GM19372 (cell line): ENCODE measurements at regions not wholly inside any gene's neighbourhood (a gene's known extent, or its start where the extent isn't known, plus 50 kb on each side); places are given as distances from the start of the nearest gene placed in this dataset.
"Not testable (repeated sequence)": the region's sequence is repeated elsewhere in the genome, so short reads cannot be mapped to it uniquely, and the experiment has no call there.

ENCODE experiments used
- ATAC-seq: cut with Tn5 transposase; IDR thresholded peaks from one replicate; pipeline ENCODE4 v1.9.1; 2021; ENCODE audit warnings: mild to moderate bottlenecking, low read depth, moderate library complexity; ENCODE audit not compliant: unreplicated experiment

GRCh38 chr3:6438031-6438430 is 422.9 kb upstream of the GRM7 start:
- ATAC-seq, result no peak

- ATAC-seq, result no peak
Measured at GRCh38 chr3:6439226-6439625, 421.7 kb upstream of the GRM7 start.

GRCh38 chr3:6439824-6440223 is 421.1 kb upstream of the GRM7 start:
- ATAC-seq, result no peak

GRCh38 chr3:6444888-6445658 is 415.8 kb upstream of the GRM7 start:
- ATAC-seq, result no peak

- no peak for ATAC-seq
Measured at GRCh38 chr3:6447166-6447801, 413.6 kb upstream of the GRM7 start.

GRCh38 chr3:6448011-6448410 is 412.9 kb upstream of the GRM7 start:
- ATAC-seq, result no peak

GRCh38 chr3:6449099-6449498 is 411.8 kb upstream of the GRM7 start:
- ATAC-seq, result no peak

- ATAC-seq, result no peak
Measured at GRCh38 chr3:6452974-6453373, 407.9 kb upstream of the GRM7 start.

GRCh38 chr3:6455031-6455430 is 405.9 kb upstream of the GRM7 start:
- ATAC-seq, result no peak

GRCh38 chr3:6467186-6467585 is 393.7 kb upstream of the GRM7 start:
- ATAC-seq, result no peak

- no peak for ATAC-seq
Measured at GRCh38 chr3:6468589-6468988, 392.3 kb upstream of the GRM7 start.

GRCh38 chr3:6471744-6472143 is 389.2 kb upstream of the GRM7 start:
- ATAC-seq, result no peak

GRCh38 chr3:6490487-6491327 is 370.2 kb upstream of the GRM7 start:
- ATAC-seq, result not testable (repeated sequence)

- no peak for ATAC-seq
Measured at GRCh38 chr3:6491768-6492167, 369.1 kb upstream of the GRM7 start.

- ATAC-seq, result no peak
Measured at GRCh38 chr3:6492306-6492705, 368.6 kb upstream of the GRM7 start.

- ATAC-seq, result not testable (repeated sequence)
Measured at GRCh38 chr3:6498944-6499343, 362.0 kb upstream of the GRM7 start.

GRCh38 chr3:6504347-6504746 is 356.6 kb upstream of the GRM7 start:
- ATAC-seq, result no peak

GRCh38 chr3:6504834-6505233 is 356.1 kb upstream of the GRM7 start:
- ATAC-seq, result no peak

- no peak for ATAC-seq
Measured at GRCh38 chr3:6508410-6508759, 352.5 kb upstream of the GRM7 start.

GRCh38 chr3:6509576-6509975 is 351.3 kb upstream of the GRM7 start:
- no peak for ATAC-seq

- no peak for ATAC-seq
Measured at GRCh38 chr3:6510713-6511112, 350.2 kb upstream of the GRM7 start.
